Caco-2 (cell line): ENCODE measurements at regions not wholly inside any gene's neighbourhood (a gene's known extent, or its start where the extent isn't known, plus 50 kb on each side); places are given as distances from the start of the nearest gene placed in this dataset.

Source experiments
- BruUV-seq: library from RNA; stranded (reverse); fragments of 400-500 nt; replicated peaks from 2 replicates; lab custom pipeline; 2021; lab: Mats Ljungman, UMichigan
- CTCF ChIA-PET: fragments of 300-600 bp; sonication (Branson Sonifier 250); formaldehyde crosslinking; loops from one replicate; lab custom pipeline; 2022; ENCODE audit warnings: antibody characterized with exemption; lab: Charles Lee
- POLR2A ChIA-PET: fragments of 300-600 bp; sonication (Branson Sonifier 250); formaldehyde crosslinking; loops from one replicate; lab custom pipeline; 2022; ENCODE audit warnings: antibody characterized with exemption; lab: Charles Lee
- DNase-seq, 2 experiments: peaks; one replicate each; pipeline versions ENCODE4 v3.0.0 to v3.0.0-alpha.2; 2020 to 2022
- H3K27me3 ChIP-seq: replicated peaks from 2 replicates; pipeline ENCODE4 v1.6.0; 2011; ENCODE audit warnings: low read length; ENCODE audit not compliant: control insufficient read depth, insufficient read depth
- H3K36me3 ChIP-seq: 2 replicates; pipeline ENCODE4 v1.5.1; 2011; ENCODE audit warnings: low read length; ENCODE audit not compliant: control insufficient read depth, insufficient read depth
- H3K4me1 ChIP-seq: fragments of 250-450 bp; sonication (Bioruptor Pico); 2 replicates; pipeline ENCODE4 v1.5.1; 2020; ENCODE audit warnings: mild to moderate bottlenecking
- H3K4me3 ChIP-seq: 2 replicates; pipeline ENCODE4 v1.5.1; 2011; ENCODE audit warnings: low read depth, mild to moderate bottlenecking, control low read depth, low read length
- H3K9me3 ChIP-seq: fragments of 250-450 bp; sonication (Bioruptor Pico); 2 replicates; pipeline ENCODE4 v1.5.1; 2020; ENCODE audit warnings: mild to moderate bottlenecking, moderate library complexity
- H3K27ac Mint-ChIP-seq: one replicate; pipeline ENCODE4 v1.8.0; 2022; ENCODE audit warnings: mixed read lengths; ENCODE audit not compliant: unreplicated experiment
- H3K27me3 Mint-ChIP-seq: one replicate; pipeline ENCODE4 v1.8.0; 2022; ENCODE audit warnings: mixed read lengths; ENCODE audit not compliant: insufficient read depth, unreplicated experiment
- H3K36me3 Mint-ChIP-seq: one replicate; pipeline ENCODE4 v1.8.0; 2022; ENCODE audit warnings: mild to moderate bottlenecking, mixed read lengths; ENCODE audit not compliant: insufficient read depth, unreplicated experiment
- H3K4me1 Mint-ChIP-seq: one replicate; pipeline ENCODE4 v1.8.0; 2022; ENCODE audit warnings: low read depth, mixed read lengths; ENCODE audit not compliant: unreplicated experiment
- H3K4me3 Mint-ChIP-seq: one replicate; pipeline ENCODE4 v1.8.0; 2022; ENCODE audit warnings: mild to moderate bottlenecking, moderate library complexity, mixed read lengths; ENCODE audit not compliant: unreplicated experiment
- H3K9me3 Mint-ChIP-seq: one replicate; pipeline ENCODE4 v1.8.0; 2022; ENCODE audit warnings: mixed read lengths; ENCODE audit not compliant: unreplicated experiment
- CTCF ChIP-seq, 2 experiments: fragments of 200-600 bp in 1 of 2; IDR thresholded peaks; 1 replicate in 1 of 2; 2 replicates in 1 of 2; pipeline versions ENCODE4 v1.5.1 to v1.8.0; 2011 to 2022; ENCODE audit warnings: antibody characterized with exemption in 1 of 2, control low read depth in 1 of 2, inconsistent platforms in 1 of 2, low read depth in 1 of 2, low read length in 1 of 2, mild to moderate bottlenecking in 1 of 2, moderate library complexity in 1 of 2; ENCODE audit not compliant: insufficient read depth in 1 of 2, severe bottlenecking in 1 of 2, unreplicated experiment in 1 of 2
- intact Hi-C: fragments of 100-400 bp; cut with micrococcal nuclease; formaldehyde crosslinking; loops from one replicate; pipeline ENCODE4 v1.10.0; 2022; ENCODE audit not compliant: unreplicated experiment

DNA sequence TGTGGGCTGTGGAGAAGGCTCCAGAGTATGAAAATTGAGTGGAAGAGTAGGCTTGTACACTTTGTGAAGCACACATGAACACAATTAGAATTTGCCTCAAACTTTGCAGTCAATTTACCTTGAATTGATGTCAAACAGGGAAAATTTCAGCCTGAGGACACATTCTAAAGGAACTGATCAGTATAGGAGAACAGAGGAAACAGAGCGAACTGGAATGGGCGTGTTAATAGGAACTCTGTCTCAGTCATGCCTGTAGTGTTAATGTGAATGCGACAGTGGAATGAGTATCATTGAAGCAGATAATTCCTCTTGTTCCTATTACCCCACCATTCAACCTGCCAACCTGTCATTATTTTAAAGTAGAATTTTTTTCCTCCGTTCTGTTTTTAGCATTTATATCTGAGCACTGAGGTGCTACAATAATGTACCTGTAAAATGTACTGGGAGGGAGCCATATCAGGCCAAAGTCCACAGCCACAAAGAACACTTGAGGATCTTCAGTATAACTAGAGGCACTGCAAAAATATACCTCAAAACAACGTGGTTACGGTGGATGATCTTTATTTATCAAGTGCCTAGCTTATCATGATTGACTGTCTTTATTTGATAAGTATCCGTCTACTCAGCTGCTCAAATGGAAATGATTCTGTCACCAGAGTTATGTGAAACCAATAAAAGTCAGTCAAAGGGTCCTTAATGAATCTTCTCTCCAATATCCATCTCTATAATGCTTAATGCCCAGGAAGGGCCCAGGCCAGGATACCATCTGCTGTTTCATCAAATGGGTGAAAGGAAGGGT is 125.3 kb upstream of the STMND1 start:
- H3K4me1 Mint-ChIP-seq, result no peaks in the 10 kb centered on the region
- H3K9me3 Mint-ChIP-seq, result no peaks in the 10 kb centered on the region
- no peak for TF ChIP-seq CTCF (IDR thresholded peaks at IDR 0.05; ENCODE audit: insufficient read depth in 1 of 2, low read depth in 1 of 2, low read length in 1 of 2, severe bottlenecking in 1 of 2, unreplicated experiment in 1 of 2)
- no peak overlapping the region for H3K27ac Mint-ChIP-seq
- H3K36me3 ChIP-seq, result no peaks in the 10 kb centered on the region
- no peaks in the 10 kb centered on the region for H3K36me3 Mint-ChIP-seq
- intact Hi-C loops, result no loop called here
- BruUV-seq, result no TSS peak
- no peaks in the 10 kb centered on the region for H3K4me1 ChIP-seq
- H3K27me3 ChIP-seq, result peaks cover 2% of the 10 kb centered on the region
- peaks cover 46% of the 10 kb centered on the region for H3K27me3 Mint-ChIP-seq
- no peak for DNase-seq
- H3K4me3 Mint-ChIP-seq, result no peak overlapping the region
- ChIA-PET CTCF (no interaction called here), POLR2A (no interaction called here)
- no peak overlapping the region for H3K4me3 ChIP-seq
- no peaks in the 10 kb centered on the region for H3K9me3 ChIP-seq

- intact Hi-C loops, result no loop called here
- H3K9me3 Mint-ChIP-seq, result no peaks in the 10 kb centered on the region
- no peaks in the 10 kb centered on the region for H3K36me3 Mint-ChIP-seq
- Histone ChIP-seq H3K27me3 (peaks cover 1% of the 10 kb centered on the region), H3K4me1 (no peaks in the 10 kb centered on the region), H3K9me3 (no peaks in the 10 kb centered on the region), H3K4me3 (no peak overlapping the region), H3K36me3 (no peaks in the 10 kb centered on the region)
- H3K4me3 Mint-ChIP-seq, result no peak overlapping the region
- POLR2A ChIA-PET, result no interaction called here
- CTCF ChIA-PET, result no interaction called here
- peaks cover 47% of the 10 kb centered on the region for H3K27me3 Mint-ChIP-seq
- no TSS peak for BruUV-seq
- no peak overlapping the region for H3K27ac Mint-ChIP-seq
- no peak for DNase-seq
- TF ChIP-seq CTCF (IDR thresholded peaks at IDR 0.05; ENCODE audit: insufficient read depth in 1 of 2, low read depth in 1 of 2, low read length in 1 of 2, severe bottlenecking in 1 of 2, unreplicated experiment in 1 of 2), result no peak
- no peaks in the 10 kb centered on the region for H3K4me1 Mint-ChIP-seq
These were observed 127.0 kb upstream of the STMND1 start for GRCh38 chr6:16974704-16975359.

DNA sequence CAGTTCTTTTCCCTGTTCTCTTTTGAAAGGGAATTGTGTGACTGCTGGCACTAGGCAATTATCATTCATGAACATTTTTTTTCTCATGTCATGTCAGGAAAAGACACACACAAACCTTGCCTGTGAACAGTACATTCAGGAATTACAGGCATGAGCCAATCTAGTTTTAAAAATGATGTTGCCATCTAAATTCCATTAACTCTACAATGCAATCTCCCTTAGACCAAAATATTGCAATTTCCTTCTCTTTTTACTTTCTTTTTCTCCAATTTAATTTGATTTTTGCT is 127.5 kb upstream of the STMND1 start:
- no peak overlapping the region for H3K4me3 Mint-ChIP-seq
- no TSS peak for BruUV-seq
- no peaks in the 10 kb centered on the region for H3K9me3 Mint-ChIP-seq
- POLR2A ChIA-PET, result no interaction called here
- no peaks in the 10 kb centered on the region for H3K36me3 Mint-ChIP-seq
- intact Hi-C loops, result no loop called here
- Histone ChIP-seq H3K4me1 (no peaks in the 10 kb centered on the region), H3K36me3 (no peaks in the 10 kb centered on the region), H3K9me3 (no peaks in the 10 kb centered on the region), H3K4me3 (no peak overlapping the region), H3K27me3 (no peaks in the 10 kb centered on the region; the same call in none of the 2 replicates)
- no peaks in the 10 kb centered on the region for H3K4me1 Mint-ChIP-seq
- DNase-seq, result no peak
- CTCF ChIA-PET, result no interaction called here
- H3K27me3 Mint-ChIP-seq, result peaks cover 49% of the 10 kb centered on the region
- H3K27ac Mint-ChIP-seq, result no peak overlapping the region
- TF ChIP-seq CTCF (IDR thresholded peaks at IDR 0.05; ENCODE audit: insufficient read depth in 1 of 2, low read depth in 1 of 2, low read length in 1 of 2, severe bottlenecking in 1 of 2, unreplicated experiment in 1 of 2), result no peak
